Tibial nerve (tissue), 4 donors: ENCODE measurements at regions not wholly inside any gene's neighbourhood (a gene's known extent, or its start where the extent isn't known, plus 50 kb on each side); places are given as distances from the start of the nearest gene placed in this dataset.
"Not testable (repeated sequence)": the region's sequence is repeated elsewhere in the genome, so short reads cannot be mapped to it uniquely, and the experiment has no call there.

Experiments used
- CTCF ChIP-seq, 5 experiments: fragments of 200-600 bp in 3 of 5; fragments of 450-650 bp in 2 of 5; sonication (generic) in 3 of 5; IDR thresholded peaks; one replicate each; pipeline ENCODE4 v1.5.1; 2016 to 2019; ENCODE audit warnings: antibody characterized with exemption in 5 of 5, mild to moderate bottlenecking in 3 of 5, moderate library complexity in 2 of 5
- EP300 ChIP-seq, 2 donors: sonication (generic); formaldehyde crosslinking; IDR thresholded peaks; one replicate each; pipeline ENCODE4 v1.6.1; 2017; ENCODE audit warnings: antibody characterized with exemption in 2 of 2, mild to moderate bottlenecking in 1 of 2
- POLR2A ChIP-seq, 2 donors: fragments of 450-650 bp; IDR thresholded peaks; one replicate each; pipeline ENCODE4 v1.6.1; 2017; ENCODE audit warnings: antibody characterized with exemption in 2 of 2, mild to moderate bottlenecking in 2 of 2, moderate library complexity in 2 of 2

- TF ChIP-seq CTCF, EP300, POLR2A (IDR thresholded peaks at IDR 0.05): not testable (repeated sequence)
Measured at GRCh38 chr7:67335663-67336062, 339.0 kb downstream of the TYW1 start.
